HG03060 (cell line): ENCODE measurements at regions not wholly inside any gene's neighbourhood (a gene's known extent, or its start where the extent isn't known, plus 50 kb on each side); places are given as distances from the start of the nearest gene placed in this dataset.
"Not testable (repeated sequence)": the region's sequence is repeated elsewhere in the genome, so short reads cannot be mapped to it uniquely, and the experiment has no call there.

Experiments
- ATAC-seq: cut with Tn5 transposase; IDR thresholded peaks from one replicate; pipeline ENCODE4 v1.9.1; 2021; ENCODE audit warnings: low read depth, moderate number of reproducible peaks; ENCODE audit not compliant: unreplicated experiment

- no peak for ATAC-seq
Observed at GRCh38 chr2:182548031-182548950, 121.5 kb upstream of the PDE1A start.

DNA sequence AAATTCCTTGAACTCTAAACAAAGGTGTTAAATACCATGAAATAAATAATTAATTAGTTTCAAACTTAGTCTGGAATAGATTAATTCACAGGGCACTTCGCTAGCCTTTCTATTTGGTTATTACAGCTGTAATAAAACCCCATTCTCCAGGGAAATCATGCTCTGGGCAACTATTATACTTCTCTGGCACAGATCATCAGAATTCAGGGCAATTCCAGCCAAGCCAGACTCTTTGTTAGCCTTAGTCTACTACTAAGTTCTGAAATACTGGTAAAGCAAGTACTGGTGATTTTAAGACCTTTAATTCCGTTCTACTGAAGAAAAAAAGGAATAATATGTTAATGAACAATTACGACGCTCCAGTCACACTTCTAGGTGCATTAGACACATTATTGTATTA, 123.4 kb upstream of the PDE1A start:
- no peak for ATAC-seq

DNA sequence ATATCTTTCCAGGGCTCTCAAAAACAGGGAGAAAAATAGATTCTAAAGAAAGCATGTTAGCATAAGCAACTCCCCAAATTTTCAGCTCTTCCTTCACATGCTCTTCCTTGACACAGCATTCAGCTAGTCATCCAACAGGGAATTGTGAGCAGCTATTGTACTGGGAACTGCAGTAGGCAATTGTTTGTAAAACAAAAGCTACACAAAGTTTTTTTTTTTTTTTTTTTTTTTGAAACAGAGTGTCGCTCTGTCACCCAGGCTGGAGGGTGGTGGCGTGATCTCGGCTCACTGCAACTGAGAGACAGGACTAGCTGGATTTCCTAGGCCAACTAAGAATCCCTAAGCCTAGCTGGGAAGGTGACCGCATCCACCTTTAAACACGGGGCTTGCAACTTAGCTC, 125.4 kb upstream of the PDE1A start:
- ATAC-seq, result not testable (repeated sequence)

- ATAC-seq, result not testable (repeated sequence)
Observed at GRCh38 chr2:182552785-182553184, 125.9 kb upstream of the PDE1A start.

- ATAC-seq, result peak; percentile 99
Observed at GRCh38 chr2:182553483-182553882, 126.6 kb upstream of the PDE1A start.

- ATAC-seq, result no peak
Observed at GRCh38 chr2:182554950-182555349, 128.1 kb upstream of the PDE1A start.

- ATAC-seq, result no peak
Observed at GRCh38 chr2:182558564-182558963, 131.7 kb upstream of the PDE1A start.

GRCh38 chr2:182559623-182560022, 132.8 kb upstream of the PDE1A start:
- ATAC-seq, result no peak

DNA sequence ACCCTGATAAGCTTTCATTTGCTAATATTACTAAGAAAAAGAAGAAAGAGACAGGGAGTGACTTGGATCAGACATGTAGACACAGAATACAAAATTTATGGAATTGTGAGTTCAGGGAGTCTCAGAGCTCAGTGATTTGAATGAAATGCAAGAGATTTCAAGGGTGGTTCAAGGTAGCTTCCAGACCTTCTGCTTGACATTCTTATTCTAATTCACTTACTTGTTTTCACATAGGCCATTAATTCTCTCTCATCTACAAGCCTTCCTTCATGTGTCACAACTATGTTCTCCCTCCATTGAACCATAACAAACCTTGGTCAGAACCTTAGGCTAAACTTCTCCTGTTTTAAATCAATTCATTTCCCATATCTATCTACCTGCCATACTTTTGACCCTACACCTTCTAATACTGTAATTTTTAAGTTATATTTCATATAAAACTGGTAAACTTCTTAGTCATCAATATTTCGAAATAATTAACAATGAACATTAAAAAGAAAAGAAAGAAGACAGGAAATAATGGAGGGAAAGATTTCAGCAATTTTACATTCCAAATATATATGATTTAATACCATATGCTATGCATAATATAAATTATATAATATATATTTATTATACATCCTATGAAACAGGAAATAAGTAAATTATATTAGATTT, 139.2 kb upstream of the PDE1A start:
- no peak for ATAC-seq

GRCh38 chr2:182573553-182573952, 142.5 kb upstream of the DNAJC10 start:
- no peak for ATAC-seq

DNA sequence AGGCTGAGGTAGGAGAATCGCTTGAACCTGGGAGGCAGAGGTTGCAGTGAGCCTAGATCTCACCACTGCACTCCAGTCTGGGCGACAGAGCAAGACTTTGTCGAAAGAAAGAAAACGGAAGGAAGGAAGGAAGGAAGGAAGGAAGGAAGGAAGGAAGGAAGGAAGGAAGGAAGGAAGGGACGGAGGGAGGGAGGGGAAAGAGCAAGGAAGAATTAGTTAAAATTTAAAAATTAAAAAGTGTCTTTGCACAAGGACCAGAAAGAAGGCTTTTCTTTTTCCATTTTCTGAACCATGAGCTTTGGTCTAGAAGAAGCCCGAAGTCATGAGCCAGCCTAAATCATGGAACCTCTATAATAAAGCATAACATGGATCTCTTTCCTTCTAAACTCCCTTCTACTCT, 138.2 kb upstream of the DNAJC10 start:
- ATAC-seq, result no peak

GRCh38 chr2:182581196-182581935, 134.7 kb upstream of the DNAJC10 start:
- no peak for ATAC-seq

DNA sequence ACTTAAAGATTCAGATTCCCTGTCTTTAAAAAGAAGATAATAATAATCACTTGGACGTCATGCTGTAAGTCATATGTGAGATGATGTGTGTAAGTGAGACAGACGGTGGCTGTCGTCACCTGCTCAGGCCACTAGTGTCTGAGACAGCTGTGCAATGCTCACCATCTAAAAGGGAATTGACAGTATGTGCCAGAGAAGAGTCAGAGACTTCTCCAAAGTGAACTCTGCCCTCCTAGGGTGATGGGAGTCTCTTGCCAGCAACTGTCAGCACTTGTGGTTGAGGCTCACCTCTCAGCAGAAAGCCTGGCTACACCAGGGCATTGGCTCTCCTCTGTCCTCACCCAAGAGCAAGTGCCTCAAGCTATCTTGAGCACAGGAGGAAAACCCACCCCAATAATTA, 131.6 kb upstream of the DNAJC10 start:
- no peak for ATAC-seq

- no peak for ATAC-seq
Observed at GRCh38 chr2:182585001-182585400, 131.1 kb upstream of the DNAJC10 start.

DNA sequence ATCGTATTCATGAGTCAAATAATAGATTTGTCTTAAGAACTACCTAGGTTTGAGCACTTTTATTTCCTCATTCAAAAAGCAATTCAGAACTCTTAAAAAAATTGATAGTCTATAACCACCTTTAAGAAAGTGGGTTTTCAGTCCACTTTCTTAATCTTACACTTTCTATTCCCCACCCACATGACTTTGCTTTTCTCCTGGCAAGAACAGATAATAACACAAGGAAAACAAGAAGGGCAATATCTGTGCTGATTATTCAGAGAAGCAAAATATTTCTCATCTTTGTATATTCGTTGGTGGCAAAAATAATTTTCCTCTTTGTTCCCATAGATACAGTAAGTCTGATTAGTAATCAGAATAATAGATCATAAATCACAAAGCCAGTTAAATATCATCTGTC, 130.6 kb upstream of the DNAJC10 start:
- no peak for ATAC-seq

DNA sequence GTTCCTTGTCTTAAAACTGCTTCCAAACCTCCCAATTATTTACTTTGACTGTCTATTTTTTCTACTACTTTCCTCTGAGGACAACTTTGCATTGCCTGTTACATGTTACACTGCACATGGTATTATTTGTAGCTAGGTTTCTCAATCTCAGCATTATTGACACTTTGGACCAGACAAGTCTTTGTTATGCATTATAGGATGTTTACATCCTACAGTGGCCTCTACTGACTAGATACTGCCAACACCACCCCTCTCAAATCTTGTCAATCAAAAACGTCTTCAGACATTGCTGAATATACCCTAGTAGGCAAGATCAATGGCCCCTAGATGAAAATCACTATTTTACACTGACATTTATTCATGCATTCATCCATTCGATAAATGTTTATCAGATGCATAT, 129.6 kb upstream of the DNAJC10 start:
- no peak for ATAC-seq

DNA sequence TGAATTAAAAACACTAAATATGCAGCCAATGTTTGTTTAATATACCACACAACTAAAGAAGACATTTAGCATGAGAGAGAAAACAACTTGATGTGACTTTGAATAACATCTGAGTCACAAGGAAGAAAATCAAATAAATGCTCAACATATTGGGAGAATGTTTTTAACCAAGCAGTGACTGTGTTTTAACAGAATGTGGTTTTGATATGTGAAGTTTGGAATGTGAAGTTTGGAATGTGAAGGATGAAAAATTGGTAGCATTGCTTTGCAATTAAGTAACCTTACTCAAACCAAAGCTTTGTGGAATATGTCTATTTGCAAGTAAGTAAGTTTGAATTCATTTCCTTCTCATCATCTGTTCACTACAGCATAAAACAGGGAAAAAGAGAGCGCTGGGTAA, 128.2 kb upstream of the DNAJC10 start:
- ATAC-seq, result no peak

DNA sequence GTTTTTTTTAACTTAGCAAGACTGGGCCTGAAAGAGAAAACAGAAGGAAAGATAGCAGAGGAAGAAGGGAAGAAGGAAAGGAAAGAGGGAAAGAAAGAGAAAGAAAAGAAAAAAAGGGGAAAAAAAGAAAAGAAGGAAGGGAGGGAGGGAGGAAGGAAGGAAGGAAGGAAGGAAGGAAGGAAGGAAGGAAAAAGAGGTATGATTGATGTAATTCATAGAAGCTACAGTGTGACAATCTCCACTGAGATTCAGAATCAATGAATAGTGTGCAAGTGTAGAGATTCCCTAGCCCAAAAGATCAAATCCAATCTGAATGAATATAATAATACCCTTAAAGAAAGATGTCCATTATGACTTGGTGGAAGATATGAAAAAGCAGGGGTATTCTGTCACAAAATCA, 126.9 kb upstream of the DNAJC10 start:
- no peak for ATAC-seq

- ATAC-seq, result no peak
Observed at GRCh38 chr2:182591774-182592173, 124.3 kb upstream of the DNAJC10 start.

- ATAC-seq, result no peak
Observed at GRCh38 chr2:182592691-182593393, 123.2 kb upstream of the DNAJC10 start.
